Eye (tissue), 1 donor: ENCODE measurements at regions not wholly inside any gene's neighbourhood (a gene's known extent, or its start where the extent isn't known, plus 50 kb on each side); places are given as distances from the start of the nearest gene placed in this dataset.

ENCODE experiments used
- DNase-seq: peaks from one replicate; pipeline ENCODE4 v3.0.0-alpha.2; 2015

DNA sequence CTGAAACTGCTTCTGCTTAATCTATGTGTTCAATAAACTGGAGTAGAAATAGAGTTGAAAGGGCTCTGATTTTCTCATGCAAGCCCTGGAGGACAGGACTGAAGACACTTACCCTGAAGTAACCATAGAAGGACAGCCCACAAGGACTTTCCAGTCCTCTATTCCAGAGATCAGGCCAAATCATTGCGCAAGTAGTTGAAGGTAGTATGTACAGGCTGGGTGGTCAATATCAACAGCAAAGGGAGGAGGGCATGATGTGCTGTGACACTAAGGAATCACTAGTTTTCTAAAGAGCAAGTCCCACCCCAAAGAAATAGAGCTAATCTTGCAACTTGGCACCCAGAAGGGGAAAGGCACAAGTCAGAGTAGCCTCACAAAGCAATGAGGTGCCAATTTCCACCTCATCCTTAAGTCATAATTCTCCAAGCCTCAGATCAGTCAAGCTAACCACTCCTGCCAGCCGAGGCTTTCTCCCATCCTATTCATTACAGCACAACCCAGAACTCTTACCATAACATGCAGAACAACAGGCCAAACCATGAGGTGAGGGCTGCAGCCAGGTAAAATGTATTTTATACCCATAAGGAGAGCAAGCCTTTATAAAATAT lies 533.5 kb downstream of the TNS1 start:
- no peak for DNase-seq

DNA sequence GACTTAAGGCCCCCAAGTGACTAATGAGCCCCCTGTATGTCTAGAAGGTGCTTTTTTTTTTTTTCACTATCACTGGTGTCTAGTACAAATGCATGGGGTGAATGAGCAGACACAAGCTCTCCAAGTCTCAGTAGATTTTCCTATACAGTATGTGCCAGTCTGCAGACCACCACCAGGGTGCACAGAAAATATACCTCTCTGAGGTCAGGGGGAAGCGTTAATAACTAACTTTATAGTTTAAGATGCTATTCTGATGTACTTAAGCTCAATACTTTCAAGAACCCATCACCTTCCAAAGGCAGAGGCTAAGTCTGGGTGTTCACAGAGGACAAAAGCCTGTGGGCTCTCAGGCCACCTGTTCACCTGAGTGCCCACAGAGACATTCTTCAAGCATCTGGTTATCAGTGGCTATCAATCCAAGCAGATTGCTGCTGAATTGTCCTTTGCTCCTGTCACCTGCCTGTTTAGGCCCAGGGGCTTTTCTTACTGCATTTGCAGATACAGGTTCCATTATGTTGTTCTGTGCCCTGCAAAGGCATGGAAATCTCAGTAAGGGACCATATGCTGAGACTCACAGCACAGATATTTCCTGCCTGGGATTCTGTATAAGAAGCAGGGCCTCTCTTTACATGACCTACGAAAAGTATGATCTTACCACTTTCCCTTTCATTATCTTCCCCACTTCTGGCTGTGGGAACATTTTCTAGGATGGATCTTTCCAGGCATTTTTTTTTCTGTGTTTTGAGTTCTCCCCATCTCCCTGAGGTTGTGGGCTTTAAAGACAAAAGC lies 534.6 kb downstream of the TNS1 start:
- DNase-seq: no peak

DNA sequence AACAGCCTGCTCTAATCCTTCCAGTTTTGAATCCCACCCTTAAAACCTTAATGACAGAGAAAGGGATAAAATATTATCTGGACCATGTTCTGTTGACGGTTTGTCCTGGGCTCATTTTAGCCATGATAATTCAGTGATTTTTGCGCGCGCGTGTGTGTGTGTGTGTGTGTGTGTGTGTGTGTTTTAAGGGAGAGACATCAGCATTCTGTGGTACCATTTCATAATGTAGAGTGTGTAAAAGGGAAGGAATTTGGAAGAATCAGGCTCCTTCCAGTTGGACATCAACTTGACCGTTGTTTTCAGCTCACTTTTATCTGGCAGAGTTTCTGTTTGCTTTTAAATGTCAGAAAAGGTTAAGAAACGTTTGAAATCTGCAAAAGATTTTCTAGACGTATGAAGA lies 535.5 kb downstream of the TNS1 start:
- DNase-seq: no peak

DNA sequence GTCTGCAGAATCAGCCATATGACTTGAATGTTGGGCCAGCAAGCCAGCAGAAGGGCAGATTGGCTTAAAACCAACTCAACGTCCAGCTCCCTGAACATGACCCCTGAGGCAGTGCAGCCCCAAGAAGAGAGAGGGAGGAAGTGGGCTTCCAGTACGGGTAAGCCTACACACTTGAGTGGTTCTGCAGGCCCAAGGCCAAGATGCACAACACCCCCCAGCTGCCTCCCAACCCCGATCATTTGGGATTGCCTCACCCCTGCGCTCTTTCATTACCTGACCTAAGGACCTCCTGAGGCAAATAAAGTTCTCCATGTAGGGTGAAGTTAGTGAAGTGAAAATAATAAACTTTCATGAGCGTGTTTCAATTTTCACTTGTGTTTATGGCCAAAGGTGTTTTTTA lies 536.0 kb downstream of the TNS1 start:
- no peak for DNase-seq

DNA sequence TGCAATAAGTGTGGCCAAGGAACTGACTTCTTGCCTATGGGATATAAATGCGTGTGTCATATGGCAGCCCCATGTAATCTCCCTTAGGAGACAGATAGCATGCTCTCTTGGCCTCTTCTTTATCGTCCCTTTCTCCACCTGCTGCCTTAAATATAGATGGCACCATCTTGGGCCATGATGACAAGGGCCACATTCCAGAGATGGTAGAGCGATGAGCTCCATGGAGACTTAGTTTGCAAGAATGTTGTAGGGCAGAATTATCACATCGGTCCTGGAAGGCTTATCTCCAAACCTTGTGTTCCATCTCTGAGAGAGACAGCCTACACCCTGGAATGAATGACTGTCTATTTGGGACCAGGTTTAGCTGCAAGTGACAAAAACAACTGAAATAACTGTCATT lies 536.7 kb downstream of the TNS1 start:
- DNase-seq: no peak

DNA sequence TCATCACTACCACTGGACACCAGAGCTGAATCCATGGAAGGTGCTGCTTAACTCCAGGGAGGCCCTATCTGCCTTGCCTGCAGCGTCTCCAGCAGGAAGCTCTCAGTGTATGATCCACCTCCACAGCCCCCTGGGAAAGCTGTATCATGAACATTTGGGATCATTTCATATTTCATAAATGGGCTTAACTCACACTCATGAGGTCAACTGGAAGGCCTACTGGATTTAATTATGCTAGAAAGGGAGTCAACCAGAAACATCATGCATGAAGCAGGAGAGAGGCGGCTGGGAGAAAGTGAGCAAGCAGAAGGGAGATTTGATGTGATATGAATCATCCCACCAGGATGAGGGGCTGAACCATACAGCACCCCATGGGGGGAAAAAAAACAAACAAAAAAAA lies 537.7 kb downstream of the TNS1 start:
- DNase-seq: no peak

DNA sequence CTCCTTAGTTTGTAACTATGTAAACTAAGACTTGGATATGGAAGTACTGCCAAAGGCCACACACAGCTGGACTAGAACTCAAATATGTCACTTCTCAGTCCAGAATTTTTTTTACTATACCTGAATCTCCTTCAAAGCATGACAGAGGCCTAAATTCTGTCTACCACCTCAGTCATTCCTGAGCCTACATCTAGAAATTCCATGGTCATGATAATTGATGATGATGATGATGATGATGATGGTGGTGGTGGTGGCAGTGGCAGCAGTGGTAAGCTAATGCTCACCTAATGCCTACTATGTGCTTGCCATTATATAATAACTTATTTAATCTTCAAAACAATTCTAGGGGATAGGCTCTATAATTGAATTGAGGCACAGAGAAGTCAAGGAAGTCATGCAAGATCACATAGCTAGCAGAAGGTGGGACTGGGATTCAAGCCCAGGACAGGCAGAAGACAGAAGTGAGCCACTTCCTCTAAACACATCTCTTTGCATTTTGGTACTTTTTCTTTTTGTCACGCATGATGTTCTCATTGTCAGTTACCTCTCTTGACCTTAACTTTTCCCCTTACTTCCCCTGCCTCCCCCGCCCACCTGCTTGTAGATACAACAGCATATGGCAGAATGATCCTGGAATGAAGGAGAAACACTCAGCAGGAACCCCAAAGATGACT lies 539.3 kb downstream of the TNS1 start:
- DNase-seq: no peak

DNA sequence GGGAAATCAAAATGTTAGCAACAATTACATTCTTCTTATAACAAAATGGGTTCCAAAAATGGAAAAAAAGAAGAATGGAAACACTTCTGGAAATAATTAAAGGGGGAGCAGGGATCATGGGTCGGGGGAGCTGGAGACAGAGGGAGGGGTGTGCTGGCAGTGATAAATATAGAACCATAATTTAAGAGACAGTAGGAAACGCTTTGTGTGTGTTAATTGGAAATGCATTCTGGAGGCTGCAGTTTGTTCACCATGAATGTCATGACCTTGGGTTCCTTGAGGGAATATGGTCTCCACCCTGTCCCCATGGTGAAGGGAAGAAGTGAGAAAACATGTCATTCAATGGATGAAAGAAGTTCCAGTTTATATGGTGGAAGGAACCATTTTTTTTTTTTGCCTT lies 540.7 kb downstream of the TNS1 start:
- peak; percentile 60 for DNase-seq

DNA sequence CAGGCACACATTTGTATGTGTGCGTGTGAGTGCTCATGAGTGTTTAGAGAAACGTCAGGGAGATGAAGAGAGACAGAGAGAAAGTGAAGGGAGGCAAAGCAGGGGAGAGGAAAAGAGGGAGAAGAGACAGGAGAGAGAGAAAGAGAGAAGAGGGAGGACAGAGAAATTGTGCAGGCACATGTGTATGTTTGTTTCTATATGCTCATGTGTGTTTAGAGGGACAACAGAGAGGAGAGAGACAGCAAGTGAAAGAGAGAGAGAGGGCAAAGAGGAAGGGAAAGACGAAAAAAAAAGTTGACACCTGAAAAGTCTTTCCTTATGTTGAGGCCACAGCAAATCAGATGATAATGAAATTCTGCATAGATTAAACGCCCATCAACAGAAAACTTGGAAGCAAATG lies 541.1 kb downstream of the TNS1 start:
- DNase-seq: no peak

DNA sequence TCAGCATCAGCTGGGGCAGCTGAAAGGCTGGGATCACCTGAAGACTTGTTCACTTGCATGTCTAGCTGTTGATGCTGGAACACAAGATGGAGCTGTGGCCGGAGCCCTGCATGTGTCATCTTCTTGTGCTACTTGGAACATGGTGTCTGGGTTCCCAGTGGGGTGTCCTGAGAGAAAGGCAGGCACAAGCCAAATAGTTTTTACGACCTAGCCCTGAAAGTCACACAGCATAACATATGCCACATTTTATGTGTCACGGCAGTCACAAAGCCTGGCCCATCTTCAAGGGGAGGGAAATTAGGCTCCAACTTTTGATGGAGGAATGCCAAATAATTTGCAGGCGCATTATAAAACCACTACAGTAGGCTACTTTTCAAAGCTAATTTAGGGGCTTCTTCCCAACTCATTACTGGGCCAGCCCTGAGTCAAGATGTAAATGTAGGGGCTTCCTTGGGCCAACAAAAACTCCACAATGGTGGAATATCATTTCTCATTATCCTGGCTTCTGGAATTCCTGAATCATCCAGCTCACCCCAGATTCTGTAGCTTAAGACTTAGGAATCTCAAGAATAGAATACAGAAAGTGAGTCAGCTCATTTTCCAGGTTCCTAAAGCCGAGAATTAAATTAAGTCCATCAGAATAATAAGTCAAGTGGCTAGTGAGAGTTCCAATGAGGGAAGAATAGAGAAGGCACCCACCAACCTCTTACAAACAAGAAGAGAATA lies 543.0 kb downstream of the TNS1 start:
- no peak for DNase-seq

DNA sequence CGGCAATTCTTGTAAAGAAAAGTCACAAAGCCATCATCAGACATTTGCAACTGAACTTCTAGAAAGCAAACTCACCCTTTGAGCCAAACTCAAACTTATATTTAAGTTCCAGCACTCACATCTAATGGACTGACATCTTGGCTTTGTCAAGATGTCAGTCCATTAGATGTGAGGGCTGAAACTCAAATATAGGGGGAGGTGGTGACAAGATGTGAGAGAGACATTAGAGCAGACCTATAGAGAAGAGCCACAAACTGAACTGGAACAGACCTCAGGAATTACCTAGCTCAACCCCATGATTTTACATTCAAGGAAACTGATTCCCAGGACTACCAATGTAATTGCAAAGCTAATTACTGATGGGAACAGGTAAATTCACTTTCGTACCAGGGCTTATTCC lies 543.8 kb downstream of the TNS1 start:
- no peak for DNase-seq

DNA sequence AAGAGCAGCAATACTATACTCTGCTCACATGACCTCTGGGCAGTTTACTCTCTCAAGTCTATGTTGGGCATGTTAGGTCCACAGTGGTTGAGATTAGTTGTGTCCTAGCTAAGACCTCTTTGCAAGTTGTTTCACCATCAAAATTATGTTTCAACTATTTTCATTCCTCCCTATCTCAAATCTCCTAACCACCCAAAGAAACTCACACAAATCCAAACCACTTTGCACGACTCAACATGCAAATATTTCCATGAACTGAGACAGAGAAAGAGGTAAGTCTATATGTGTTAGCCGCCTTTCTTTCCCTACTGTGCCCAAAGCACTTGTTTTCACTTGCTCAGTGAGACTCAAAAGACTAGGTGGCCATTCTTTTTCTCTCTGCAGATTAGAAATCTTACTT lies 546.8 kb downstream of the TNS1 start:
- no peak for DNase-seq

DNA sequence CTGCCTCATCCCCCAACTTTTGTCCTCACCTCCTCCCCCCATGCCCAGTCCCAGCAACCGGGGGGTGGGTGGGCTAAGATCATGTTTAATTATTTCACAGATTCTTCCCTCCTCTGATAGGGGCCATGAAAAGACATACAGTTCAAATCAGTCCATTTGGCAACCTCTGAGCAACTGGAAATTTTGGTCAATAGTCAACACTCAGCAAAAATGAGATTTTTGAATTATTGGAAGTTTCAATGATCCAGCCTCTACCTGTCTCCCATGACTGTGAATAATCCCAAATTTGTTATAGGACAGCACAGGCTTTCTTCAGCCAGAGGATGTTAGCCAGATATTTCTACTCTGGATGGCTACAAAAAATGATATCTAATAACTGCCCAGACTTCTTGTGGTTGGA lies 549.9 kb downstream of the TNS1 start:
- DNase-seq: no peak

DNA sequence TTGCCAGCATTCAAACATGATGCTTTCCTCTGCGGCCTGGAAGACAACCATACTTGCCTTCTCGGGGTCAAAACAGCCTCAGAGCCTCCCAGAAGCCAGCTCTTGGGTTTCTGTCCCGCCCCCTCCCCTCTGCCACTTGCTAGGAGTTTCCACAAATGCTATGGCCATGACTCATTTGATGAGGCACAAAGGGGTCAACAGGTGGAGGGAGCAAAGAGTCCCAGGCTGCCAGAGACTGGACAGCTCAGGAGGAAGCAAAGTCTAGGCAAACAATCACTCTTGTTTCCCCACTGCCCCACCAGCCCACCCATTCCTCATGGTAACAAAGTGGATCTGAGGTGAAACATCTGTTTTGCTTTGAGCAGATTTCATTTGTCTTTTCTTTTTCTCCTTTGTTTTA lies 551.1 kb downstream of the TNS1 start:
- DNase-seq: no peak

DNA sequence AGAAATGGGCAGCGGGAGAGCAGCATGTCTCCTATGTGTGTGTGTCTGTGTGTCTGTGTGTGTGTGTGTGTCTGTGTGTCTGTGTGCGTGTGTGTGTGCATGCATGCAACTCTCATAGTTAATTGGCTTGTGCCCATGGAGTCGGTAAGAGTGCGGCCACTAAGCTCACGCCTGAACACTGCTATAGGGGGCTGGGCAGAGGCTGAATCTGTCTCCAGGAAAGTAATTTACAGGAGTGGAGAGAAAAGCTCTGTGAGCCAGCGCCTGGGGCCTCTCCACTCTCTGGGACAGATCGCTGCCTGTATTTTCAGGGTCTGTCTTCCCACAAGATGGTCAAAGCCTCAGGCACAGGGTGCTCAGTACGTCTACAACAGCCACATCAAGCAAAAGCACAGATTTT lies 553.4 kb downstream of the TNS1 start:
- DNase-seq: peak; percentile 48

DNA sequence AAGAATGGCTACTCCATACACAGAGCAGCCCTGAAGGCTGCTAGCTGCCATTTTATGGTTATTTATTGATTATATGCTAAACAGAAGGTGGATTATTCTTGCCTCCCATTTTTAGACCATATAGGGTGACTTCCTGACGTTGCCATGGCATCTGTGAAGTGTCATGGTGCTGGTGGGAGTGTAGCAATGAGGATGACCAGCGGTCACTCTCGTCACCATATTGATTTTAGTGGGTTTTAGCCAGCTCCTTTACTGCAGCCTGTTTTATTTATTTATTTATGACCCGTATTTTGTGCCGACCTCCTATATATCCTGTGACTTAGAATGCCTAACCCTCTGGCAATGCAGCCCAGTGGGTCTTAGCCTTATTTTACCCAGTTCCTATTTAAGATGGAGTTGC lies 553.9 kb downstream of the TNS1 start:
- no peak for DNase-seq

DNA sequence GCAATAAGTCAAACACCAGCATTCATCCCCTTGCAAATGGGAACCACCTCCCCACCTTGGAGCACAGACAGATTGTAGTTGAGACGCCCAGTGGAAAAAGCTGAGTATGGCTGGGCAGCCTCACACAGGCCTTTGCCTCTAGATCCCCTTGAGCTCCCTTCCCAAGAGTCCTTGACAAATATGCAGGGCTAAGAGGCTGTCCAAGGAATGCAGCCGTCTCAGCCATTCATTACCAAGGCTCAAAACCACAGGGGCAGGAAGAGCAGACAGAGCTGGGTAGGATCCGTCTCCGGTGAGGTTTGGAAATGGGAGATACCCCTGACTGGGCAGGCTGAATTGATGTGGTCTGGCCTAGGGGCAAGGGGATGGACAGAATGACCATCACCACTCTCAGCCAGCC lies 557.1 kb downstream of the TNS1 start:
- no peak for DNase-seq

DNA sequence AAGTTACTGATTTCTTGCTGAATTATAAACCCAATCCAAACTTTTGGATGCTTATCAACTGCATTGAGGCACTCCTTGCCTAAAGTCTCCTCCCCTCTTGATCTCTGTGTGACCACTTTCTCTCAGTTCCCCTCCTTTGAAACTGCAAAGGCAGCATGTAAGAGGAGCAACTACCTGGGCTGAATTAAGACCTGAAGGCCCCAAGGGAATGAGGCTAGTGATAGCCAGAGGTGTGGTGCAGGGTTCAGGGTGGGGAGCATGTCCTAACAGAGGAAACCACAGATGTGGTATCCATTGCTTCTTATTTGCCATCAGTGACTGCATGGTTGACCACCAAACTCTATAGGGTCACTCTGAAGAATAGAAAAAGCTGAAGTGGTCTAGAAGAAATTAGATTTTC lies 557.9 kb downstream of the TNS1 start:
- DNase-seq: no peak

DNA sequence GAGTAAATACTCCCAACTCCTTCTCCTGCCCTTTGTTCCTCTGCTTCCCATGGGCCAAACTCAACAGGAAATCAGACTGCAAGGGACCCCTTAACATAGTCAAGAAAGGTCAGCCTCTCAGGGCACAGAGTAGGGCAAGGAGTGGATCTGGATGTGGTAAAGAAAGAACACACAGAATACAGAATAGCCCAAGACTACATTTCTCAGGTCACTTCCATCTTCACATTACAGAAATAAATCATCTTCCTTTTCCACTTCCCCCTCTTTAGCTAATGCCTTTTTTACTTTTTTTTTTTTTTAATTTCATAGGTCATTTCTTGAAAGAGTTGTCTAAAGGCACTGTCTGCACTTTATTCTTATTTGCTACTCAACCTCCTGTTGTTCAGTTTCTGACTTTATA lies 558.3 kb downstream of the TNS1 start:
- DNase-seq: no peak

DNA sequence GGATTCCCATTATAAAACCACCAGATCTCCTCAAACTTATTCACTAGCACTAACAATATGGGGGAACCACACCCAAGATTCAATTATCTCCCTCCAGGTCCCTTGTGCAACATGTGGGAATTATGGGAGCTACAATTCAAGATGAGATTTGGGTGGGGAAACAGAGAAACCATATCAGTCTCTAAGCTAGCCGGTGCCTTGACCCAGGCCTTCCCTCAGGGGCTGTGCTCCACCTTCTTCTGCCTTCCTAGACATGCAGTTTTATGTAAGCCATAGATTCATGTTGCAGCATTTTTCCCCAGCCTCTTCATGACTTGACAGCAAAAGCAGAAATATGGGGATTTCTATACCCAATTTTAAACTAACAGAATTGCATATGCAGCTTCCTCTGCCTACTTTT lies 559.2 kb downstream of the TNS1 start:
- no peak for DNase-seq

DNA sequence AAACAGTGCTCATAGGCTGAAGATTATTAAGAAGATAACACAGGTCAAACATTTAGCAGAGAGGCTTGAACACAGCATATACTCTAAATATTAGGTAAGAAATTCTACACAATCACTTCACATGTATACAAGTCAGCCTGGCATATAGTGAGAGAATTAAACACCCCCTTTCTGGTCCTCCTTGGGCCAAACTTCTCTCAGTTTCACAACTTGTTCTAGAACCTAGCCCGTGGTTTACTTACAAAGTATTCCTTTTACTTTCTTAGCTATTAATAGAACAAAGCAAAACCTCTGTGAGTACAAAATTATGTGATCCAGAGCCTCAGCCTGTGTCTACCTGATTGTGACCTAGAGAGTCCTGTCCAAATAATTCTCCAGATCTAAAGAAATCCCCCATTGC lies 562.8 kb downstream of the TNS1 start:
- DNase-seq: no peak

DNA sequence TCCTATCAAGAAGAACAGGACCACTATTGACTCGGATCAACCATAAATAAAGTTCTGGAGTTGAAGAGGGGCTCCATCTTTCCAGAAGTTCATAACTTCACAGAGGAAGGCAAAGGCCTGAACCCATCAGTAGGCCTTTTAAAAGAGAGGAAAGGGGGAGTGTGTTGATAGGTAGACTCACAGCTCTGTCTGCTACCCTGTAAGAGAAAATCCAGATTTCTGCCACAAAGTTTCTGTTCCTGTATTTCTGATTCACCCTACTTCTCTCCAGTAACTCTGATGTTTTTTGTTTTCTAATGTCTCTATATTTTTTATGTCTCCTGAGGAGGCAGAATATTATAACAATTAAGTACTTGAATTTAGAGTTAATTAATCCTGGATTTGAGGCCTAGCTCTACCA lies 564.0 kb downstream of the TNS1 start:
- no peak for DNase-seq

DNA sequence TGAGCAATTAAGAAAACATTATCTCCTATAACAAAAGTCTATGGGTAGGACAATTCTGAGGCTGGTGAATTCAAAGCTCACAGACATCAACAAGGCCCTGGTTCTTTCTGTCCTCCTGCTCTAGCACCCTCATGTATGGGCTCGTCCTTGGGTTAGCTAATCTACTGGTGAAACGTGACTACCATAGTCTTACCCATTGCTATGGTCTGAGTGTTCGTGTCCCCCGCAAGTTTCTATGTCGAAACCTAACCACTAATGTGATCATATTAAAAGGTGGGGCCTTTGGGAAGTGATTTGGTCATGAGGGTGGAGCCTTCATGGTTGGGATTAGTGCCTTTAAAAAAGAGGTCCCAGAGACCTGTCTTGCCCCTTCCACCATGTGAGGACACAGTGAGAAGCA lies 564.7 kb downstream of the TNS1 start:
- no peak for DNase-seq
